ENCODE measurements at regions not wholly inside any gene's neighbourhood (a gene's known extent, or its start where the extent isn't known, plus 50 kb on each side); places are given as distances from the start of the nearest gene placed in this dataset.
A peak's percentile ranks its signal among the peaks of the same experiment; 100 is the strongest.
"Not testable (repeated sequence)": the region's sequence is repeated elsewhere in the genome, so short reads cannot be mapped to it uniquely, and the experiment has no call there.

- no peak for DNase-seq
Measured at GRCh38 chr1:165147799-165148198, 208.7 kb downstream of the LMX1A start.

DNA sequence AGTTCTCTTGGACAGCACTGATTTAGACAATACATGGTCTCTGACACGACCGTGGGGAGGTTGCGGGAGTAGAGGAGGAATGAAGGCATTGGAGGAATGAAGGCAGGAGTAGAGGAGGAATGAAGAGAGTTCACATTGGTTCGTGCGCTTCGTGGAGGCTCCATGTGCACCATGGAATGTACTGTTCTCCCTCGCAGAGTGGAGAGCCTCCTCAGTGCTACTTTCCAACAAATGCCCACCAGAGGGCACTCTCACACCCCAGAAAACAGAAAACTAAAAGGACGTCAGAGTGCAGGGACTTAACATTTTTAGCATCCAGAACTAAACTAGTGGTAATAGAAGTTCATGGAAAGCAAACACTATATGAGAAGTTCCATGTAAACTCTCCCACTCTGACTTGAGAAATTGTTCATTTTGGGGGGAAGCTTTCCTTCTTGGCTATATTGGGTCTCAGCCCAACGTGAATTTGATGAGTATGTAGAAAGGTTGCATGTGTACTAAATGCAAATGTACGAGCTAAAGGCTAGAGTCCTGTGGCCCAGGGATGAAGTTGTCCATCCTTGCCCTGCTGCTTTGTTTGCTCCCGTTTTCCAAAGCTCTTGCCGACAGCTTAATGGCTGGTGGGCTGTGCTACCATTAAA lies 211.6 kb downstream of the LMX1A start:
- peak in 39 of 56 donors; percentile 3 to 77 (median 34) for DNase-seq

DNA sequence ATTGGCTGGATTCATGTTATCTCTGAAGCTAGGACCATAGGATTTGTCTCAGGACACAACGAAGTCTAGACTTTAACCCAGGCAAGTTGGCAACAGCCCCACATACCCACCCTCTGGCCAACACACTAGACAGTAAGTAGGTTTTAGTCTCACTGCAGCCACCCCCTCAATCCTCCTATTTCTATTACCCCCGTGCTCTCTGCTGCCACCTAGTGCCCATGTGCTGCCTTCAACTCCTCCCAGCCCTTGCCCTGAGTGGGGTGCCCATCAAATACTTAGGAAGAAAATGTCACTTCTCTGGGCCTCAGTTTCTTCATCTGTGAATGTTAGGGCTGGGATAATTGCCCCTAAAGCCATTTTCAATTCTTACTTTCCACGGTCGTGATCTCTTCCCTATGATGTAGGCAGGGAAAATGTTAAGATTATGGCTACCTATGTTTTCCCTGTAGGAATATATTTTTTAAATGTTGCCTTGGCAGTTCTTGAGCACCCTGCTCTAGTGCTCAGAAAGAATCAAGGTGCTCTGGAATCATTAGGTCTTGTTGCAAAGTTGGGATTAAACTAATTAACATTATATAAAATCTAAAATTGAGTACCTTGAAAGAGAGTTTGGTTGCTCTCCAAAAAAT lies 213.0 kb downstream of the LMX1A start:
- DNase-seq: peak in 2 of 56 donors; percentile 3 to 10

DNA sequence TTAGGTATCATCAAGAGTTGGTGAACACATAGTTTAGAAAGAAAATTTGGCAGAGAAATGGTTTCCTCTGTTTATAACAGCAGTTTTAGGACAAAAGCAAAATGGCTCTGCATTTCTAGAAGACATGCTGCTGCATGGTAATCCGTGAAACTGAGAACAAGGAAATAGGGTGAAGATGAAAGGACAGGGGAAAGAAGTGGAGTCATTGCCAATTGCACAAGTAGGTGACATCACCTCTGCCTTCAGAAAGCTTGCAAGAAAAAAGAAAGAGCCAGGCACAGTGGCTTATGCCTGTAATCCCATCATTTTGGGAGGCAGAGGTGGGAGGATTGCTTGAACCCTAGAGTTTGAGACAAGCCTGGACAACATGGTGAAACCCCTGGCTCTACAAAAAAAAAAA lies 217.6 kb downstream of the LMX1A start:
- no peak for DNase-seq

DNA sequence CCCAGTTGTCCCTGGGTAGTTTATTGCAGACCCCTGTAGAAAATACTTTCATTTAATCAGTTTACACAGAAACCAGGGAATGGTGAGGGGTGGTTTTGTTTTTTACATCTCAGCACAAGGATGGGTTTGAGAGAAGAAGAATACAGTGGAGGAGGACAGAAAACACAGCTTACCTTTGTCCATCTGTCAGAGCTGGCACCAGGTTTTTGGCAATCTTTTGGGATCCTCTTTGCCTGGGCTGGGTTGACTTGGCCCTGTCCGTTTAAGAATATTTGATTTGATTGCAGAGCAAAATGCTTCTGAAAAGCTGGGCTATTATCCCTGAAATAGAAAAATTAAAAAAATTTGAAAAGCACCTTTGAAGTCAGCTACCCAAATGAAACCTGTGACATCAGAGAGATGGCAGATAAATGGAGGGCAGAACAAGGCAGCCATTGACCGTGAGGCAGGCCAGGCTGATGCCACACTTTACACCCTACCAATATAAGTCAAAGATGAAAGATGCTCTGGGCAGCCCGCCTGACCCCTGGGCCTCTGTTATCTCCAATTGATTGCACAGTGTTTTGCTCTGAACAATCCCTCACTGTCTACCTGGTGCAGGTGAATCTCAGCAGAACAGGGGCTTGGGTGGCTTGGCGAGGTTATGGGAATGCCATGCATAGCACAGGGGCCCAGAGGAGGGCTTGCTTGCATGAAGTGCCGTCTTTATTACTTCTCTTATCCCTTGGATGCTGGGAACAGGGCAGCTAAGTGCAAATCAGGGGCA lies 218.8 kb downstream of the LMX1A start:
- no peak for DNase-seq

GRCh38 chr1:165134431-165134830 lies 222.1 kb downstream of the LMX1A start:
- DNase-seq: no peak

GRCh38 chr1:165129568-165130164 lies 226.8 kb downstream of the LMX1A start:
- peak in 44 of 56 donors; percentile 1 to 82 (median 34) for DNase-seq

DNA sequence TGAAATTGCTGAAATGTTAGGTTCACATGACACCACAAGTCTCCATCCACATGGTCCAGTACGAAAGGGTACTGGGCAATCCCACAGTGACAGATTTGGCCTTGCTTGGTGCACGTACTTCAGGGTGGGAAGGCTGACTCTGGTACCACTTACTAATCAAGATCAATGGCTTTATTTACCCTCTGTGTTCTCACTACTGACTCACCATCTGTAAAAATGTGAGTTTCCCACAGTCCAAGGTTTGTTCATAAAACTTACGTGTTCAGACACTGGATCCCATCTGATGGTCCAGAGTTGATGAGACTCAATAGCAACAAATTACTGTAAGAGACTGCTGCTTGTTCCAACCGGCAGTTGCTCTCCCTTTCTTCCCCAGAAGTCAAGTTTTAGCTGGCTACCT lies 231.7 kb downstream of the LMX1A start:
- DNase-seq: no peak

GRCh38 chr1:165119086-165119485 lies 237.4 kb downstream of the LMX1A start:
- no peak for DNase-seq

- no peak for DNase-seq
Measured at GRCh38 chr1:165117482-165117881, 239.0 kb downstream of the LMX1A start.

DNA sequence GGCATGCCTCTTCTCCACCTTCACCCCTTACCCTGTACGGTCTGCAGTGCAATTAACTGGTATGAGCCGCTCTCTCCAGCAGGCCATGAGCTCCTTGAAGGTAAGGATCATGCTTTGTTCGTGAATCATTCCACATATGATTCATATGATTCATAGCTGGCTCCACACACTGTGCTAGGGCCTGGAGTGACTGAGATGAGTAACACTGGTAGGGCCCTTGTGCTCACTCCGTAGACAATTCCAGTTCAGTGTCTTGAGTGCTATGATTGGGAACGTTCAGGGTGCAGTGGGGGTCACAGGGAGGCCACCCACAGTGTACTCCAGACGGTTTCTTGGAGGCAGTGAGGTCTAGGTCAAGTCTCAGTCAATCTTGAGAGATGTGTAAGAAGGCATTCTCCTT lies 239.8 kb downstream of the LMX1A start:
- no peak for DNase-seq

GRCh38 chr1:165116171-165116570 lies 240.3 kb downstream of the LMX1A start:
- no peak for DNase-seq

- no peak for DNase-seq
Measured at GRCh38 chr1:165114889-165115285, 241.6 kb downstream of the LMX1A start.

DNA sequence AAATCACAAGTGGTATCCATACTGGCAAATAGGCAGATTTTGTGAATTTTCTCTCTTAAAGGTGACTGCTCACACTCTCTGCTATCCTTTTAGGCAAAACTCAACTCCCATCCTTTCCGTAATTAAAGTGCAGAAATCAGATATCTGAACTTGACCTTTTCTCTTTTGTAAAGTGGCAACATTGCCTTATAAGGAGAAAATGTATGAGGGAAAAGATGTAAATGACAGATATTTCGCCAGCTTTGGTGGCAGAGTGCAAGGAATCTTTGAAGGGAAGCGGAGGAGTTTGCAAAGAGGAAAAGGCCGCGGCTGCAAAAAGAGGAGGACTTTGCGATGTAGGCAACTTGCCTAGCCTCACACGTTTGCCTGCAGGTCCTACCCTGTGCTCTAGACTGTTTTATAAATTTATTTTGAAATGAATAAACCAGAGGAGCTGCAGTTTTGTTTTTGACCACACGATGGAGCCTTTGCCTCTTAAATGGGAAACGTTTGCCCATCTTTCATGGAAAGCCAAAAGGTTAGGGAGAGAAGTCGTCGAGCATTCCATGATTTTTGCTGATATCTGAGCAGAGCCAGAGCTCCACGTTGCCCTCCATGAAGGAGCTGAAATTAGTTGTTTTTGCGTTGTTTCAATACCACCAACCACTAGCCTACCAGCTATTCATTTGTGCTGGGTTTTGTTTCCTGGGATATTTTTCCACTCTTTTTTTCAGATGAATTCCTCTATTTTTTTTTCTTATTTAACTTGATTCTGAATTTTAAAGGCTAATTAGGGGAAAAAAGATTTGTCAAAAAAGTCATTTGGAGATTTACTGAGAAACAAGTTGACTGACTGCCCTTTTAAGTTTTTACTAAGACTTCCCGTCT lies 242.3 kb downstream of the LMX1A start:
- peak in 27 of 56 donors; percentile 1 to 80 (median 13) for DNase-seq

- DNase-seq: no peak
Measured at GRCh38 chr1:165112260-165112659, 244.3 kb downstream of the LMX1A start.

DNA sequence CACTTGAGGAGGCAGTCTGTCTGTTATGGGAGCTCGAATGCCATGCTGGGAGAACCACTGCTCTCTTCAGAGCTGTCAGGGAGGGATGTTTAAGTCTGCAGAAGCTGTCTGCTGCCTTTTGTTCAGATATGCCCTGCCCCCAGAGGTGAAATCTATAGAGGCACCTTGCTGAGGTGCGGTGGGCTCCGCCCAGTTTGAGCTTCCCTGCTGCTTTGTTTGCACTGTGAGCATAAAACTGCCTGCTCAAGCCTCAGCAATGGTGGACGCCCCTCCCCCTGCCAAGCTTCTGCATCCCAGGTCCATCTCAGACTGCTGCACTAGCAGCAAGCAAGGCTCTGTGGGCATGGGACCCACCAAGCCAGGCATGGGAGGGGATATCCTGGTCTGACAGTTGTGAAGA lies 247.5 kb downstream of the LMX1A start:
- DNase-seq: no peak

- DNase-seq: not testable (repeated sequence)
Measured at GRCh38 chr1:165092542-165093162, 263.9 kb downstream of the LMX1A start.

- DNase-seq: no peak
Measured at GRCh38 chr1:165080253-165080896, 276.1 kb downstream of the LMX1A start.

DNA sequence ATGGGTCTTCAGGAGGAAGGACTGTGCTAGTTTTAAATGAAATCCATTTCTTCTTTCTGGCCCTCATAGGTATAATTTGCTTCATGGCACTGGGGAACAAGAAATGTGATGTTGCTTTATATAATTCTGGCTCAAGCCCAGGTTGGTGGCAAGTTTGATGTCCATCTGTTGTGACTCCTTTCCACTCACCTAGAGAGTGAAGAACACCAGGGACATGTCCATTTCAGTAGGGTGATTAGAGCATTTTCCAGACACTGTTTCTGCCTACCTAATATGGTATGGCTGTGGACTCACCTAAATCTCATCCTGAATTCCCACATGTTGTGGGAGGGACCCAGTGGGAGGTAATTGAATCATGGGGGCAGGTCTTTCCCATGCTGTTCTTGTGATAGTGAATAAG lies 278.1 kb downstream of the LMX1A start:
- DNase-seq: no peak

GRCh38 chr1:165075725-165076370 lies 280.7 kb downstream of the LMX1A start:
- peak in 1 of 56 donors; percentile 6 for DNase-seq
